NCI-H2081 treated with DMSO at 0.1 percent for 48 hours (cell line): ENCODE measurements at regions not wholly inside any gene's neighbourhood (a gene's known extent, or its start where the extent isn't known, plus 50 kb on each side); places are given as distances from the start of the nearest gene placed in this dataset.
"Not testable (repeated sequence)": the region's sequence is repeated elsewhere in the genome, so short reads cannot be mapped to it uniquely, and the experiment has no call there.

ENCODE experiments used
- DNase-seq: peaks from one replicate; lab custom pipeline; 2025; lab: John Stamatoyannopoulos, UW

DNA sequence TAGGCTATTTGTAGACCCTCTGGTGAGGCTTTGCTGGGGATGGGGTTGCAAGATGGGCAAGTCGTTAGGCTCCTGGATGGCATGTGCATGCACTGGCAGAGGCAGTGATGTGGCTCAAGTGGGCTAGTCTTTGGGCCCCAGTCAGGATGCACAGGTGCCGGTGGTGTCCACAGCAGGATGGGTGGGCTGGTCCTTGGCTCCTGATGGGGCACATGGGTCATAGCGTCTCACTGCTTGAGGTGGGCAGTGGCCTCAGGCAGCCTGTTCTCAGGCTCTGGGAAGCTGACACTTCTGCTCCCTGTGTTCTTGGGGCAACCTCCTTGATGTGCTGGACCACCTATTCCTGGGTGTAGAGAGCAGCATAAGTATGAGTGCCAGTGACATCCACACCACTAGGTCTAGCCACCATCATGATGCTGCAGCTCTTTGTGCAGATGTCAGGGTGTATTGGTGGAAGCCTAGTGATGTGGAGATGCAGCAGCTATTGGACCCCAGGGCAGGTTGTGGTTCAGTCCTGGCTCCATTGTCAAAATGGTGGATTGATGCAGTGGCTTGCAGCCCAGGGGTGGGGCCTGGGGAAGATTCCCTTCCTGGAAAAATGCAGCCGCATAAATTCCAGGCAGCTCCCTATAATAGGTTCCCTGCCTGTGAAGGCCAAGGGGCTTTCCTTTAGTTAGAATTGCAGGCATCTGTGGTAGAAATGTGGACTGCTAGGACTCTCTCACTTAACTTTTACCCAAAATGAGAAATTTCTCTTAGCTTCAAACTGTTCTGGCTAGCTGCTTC lies 742.5 kb upstream of the MDGA2 start:
- no peak for DNase-seq

DNA sequence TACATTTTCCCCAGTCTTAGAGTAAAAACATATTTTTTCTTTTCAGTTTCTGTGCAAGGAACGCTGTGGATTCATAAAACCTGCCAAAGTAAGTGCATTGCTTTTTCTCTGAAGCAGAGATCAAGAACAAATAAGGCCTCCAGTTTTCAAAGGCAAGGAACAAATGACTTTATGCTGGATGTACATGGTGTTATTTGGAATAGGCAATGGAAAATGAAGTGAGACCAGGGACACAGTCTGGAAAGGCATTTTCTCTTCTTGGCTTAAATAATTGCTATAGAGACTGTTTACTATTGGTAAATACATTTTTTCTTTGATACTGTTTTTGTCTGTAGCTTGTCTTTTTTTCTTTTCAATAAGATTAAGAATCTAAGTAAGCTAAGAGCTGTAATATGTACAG lies 725.9 kb upstream of the MDGA2 start:
- DNase-seq, result no peak

DNA sequence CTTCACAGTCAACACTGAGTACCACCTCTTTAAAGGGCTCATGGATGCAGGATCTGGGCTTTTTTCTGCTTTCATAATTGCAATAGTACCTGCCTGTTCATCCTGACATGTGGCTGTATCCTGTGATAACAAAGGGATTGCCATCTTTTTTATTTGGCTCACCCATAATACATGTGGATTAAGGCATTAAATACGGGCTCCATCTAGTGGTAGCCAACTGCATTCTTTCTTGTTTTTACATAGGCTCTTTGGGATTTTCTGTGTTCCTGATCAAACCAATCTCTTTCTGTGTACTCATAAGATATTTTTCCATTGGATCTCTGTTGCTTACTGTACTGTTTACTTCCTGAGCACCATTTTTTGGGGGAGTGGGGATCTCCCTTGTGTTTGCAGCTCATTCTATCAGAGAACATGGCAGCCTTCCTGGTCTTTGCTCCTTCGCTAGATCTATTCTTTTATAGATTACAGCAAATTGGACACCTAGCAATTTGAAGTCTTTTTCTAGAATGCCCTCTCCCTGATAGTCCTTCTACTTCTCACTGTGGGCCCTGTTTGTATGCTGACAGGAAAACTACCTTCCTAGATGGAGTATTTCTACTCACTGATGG lies 723.4 kb upstream of the MDGA2 start:
- DNase-seq, result peak; percentile 57

DNA sequence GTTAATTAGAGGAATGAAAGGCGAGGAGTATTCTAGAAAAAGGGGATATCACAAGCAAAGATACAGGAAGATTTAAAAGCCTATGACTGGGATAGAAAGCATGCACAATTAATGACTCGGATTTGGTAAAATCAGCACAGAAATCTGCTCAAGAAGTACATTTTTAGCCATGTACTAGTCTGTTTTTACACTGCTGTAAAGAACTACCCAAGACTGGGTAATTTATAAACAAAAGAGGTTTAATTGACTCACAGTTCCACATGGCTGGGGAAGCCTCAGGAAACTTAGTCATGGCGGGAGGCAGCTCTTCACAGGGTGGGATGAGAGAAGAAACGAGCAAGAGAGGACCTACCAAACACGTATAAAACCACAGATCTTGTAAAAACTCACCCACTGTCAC lies 716.3 kb upstream of the MDGA2 start:
- no peak for DNase-seq

DNA sequence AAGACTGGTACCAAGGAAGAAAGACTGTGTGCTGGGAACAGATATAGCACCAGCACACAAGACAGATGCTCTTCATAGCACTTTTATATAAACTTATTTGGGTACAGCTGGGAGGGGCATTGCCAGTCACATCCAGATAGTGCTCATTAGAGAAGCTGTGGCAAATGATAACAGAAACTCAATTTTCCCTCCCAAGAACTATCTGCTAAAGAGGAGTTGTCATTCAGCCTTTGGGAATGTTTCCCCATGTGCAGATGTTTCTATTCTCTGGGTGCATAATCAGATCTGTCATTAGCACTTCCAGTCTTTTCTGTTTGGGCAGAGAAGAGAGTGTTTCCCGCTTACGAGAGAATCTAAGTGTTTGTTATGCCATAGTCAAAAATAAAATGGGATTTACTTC lies 714.9 kb upstream of the MDGA2 start:
- no peak for DNase-seq

DNA sequence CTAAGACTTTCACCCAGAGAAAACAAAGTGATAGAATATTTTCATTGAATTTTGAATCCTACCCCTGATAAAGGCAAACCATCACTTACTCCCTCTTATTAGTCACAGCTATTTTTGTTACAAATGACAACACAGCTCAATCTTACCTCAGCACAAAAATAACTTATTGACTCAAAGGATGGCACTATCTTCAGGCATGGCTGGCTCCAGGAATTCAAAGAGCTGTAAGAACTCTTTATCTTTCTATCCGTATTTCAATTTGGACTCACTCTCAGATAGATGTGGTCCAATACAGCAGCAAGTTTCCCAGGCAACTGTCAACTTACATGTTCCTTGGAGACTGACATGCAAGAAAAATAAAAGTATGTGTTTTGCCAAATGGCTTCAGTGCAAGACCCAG lies 709.4 kb upstream of the MDGA2 start:
- no peak for DNase-seq

DNA sequence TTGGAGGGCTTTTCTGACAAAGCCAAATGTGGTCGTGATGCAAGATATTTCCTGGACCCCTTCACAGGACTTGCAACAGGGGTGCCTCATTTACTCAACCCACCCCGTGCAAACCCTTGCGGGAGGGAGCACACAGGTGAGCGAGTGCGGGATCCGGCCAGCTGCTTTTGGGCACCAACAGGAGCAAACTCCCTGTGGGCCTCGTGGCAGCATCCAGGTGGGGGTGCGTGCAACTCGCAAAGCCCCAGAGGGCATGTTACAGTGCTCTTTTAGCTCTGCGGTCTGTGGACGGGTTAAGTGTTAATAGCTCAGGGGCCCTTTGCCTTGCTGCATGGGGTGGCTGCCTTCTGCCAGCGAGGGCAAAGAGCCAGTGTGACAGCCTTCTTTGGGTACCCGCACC lies 707.6 kb upstream of the MDGA2 start:
- DNase-seq, result no peak

DNA sequence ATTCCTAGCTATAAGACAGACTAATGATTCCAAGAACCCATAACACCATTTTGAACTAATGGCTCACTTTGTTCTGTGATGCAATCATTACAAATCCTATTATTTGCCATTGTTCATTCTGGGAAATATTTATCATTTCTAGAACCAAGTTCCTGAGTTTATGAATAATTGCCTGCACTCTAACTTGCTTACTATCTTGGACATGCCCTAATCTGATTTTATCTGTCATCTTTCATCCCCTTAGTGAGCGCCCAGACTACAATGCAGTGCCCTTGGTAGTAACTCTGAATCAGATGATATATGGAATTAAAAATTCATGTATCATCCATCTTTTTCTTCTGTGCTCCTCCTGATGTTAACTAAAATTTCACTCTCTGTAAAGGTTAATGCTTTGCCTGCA lies 703.1 kb upstream of the MDGA2 start:
- no peak for DNase-seq

DNA sequence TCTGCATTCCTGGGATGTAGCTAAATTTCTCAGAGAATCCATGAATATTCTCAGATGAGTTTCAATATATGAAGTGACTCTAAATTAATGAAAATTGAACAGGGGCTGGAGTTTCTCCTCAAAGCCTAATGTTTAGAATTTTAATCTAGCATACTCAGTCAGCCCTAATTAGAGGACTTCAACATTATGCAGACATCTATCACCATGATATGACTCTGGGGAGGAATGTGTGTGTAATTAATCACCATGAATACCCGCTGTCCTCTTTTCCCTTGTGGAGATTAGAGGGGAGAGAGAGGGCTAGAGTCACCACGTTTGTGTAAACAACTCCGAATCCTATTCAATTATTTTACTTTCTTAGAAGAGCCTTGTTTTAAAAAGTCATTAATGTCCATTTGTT lies 698.6 kb upstream of the MDGA2 start:
- no peak for DNase-seq

DNA sequence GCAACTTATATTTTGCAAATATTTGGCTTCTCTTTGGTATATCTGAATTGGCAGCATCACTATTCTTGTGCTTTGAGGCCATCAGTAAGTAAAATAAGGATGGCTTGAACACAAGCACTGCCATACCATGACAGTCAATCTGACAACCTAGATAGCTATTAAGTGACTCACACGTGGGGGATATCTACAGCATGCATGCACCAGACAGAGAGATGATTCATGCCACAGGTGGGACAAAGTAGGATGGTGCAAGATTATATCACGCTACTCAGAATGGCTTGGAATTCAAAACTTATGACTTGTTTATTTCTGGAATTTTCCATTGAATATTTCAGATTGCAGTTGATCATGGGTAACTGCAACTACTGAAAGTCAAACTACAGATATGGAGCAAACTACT lies 675.6 kb upstream of the MDGA2 start:
- DNase-seq, result no peak

DNA sequence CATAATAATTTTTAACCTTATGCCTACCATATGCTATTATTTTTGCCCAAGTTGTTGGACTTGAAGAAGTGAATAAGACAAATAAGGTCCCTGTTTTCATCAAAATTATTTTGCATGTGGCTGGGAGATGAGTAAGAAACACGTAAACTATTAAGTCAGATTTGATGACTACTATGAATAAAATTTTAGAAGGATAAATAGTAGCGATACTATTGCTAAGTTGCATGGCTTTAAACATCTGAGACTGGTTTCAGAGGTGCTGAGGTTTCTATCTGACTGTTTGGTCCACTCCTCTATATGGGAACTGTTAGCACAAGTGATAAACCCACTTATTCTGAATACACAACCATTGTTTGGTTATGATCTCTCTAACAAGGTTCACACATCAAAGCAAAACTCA lies 674.3 kb upstream of the MDGA2 start:
- no peak for DNase-seq

DNA sequence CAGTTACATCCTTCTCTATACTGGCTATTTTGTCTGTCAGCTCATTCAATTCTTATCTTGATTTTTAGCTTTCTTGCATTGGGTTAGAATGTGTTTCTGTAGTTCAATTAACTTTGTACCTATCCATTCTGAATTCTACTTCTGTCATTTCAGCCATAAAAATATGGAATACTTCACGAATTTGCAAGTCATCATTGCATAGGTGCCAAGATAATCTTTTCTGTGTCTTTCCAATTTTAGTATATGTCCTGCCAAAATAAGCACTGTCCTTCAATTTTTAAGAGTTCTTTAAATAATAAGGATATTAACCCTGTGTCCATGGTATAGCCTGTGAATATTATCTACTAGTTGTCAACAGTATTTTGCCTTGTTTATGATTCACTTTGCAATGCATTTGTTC lies 665.7 kb upstream of the MDGA2 start:
- no peak for DNase-seq

DNA sequence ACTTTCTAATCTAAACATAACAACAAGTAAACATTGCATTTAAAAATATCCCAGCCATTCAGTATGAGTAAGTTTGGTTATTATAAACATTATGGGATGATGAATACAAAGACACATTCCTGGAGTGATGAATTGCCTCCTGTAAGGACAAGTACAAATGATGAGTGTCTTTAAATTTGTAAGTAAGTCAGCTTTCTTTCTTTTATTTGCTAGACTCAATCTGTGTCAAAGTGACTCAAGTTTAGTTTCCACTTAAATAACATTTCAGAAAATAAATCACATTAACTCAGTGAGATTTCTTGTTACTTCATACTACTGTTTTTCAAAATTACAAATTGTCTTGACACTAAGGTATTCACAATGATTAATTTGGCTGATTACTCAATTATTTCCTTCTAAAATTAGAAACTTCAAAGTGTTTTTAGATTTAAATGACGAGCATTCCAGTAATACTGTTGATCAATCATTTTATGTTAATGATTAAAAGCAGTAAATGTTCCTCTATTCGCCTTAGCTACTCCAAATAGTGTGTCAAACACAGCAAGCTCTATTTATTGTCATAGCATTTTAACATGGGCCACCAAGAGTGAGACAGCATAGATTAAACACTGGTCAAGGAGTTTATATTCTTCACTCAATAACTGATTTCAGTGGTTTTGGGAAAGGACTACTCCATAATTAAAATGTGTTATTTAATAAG lies 658.0 kb upstream of the MDGA2 start:
- no peak for DNase-seq

DNA sequence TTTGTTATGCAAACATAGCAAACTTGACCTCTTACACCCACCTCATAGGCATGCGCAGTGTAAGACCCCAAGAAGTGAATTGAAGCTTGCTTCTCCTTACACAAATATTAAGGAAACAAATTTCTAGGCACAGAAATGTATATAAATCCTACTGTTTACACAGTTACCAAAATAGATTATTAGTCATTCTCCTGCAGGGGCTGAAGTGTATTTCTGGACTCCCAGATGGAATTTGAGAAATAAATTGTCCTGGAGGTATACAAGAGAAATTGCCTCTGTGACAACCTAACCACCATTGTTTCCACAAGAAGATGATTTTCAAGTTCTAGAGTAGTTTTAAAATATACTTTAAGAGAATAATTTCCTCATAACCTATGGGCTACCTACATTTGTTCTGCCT lies 656.0 kb upstream of the MDGA2 start:
- DNase-seq, result no peak

DNA sequence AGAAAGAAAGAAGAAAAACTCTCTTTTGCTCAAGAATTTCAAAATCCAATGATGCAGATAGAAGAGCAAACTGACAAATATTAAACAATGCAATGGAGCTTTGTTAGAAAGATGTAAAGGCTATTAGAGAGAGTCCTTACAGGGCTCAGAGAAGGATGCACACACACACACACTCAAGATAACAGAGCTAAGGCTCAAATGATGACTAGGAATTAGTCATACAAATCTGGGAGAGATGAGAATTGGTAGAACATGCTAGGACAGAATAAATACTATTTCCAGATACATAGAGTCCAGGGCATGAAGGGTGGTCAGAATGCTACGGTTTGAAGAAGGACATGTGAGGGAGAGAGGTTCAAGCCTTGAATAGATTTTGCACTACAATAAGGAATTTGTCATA lies 650.1 kb upstream of the MDGA2 start:
- DNase-seq, result no peak

DNA sequence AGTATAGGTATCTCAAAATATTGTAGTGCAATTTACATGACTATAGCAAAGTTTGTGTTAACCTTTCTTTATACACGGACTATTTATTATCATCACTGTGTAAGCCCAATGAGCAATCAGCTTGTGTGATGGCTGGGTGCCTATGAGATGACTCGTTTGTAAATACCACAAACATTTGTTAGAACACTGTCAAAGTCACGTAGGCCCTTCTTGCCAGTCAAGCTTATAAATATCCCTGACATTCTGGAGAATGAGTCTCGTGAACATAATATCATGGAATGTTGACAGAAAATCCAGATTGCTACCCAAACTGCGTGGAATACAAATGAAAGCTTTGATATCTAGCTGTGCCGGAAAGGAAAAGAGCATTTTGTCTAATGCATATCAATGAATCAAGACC lies 648.3 kb upstream of the MDGA2 start:
- DNase-seq, result no peak

DNA sequence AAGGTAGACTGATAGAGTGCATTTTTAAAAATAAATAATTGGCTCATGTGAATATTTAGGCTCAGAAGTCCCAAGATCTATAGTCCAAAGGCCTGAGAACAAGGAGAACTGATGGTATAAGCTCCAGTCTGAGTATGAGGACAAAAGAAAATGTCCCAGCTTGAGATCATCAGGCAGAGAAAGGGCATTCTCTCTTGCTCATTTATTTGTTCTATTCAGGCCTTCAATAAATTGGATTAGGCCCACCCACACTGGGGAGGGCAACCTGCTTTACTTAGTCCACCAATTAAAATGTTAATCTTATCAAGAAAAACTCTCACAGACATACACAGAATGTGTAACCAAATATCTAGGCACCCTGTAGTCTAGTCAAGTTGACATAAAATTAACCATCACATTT lies 644.4 kb upstream of the MDGA2 start:
- DNase-seq, result no peak

DNA sequence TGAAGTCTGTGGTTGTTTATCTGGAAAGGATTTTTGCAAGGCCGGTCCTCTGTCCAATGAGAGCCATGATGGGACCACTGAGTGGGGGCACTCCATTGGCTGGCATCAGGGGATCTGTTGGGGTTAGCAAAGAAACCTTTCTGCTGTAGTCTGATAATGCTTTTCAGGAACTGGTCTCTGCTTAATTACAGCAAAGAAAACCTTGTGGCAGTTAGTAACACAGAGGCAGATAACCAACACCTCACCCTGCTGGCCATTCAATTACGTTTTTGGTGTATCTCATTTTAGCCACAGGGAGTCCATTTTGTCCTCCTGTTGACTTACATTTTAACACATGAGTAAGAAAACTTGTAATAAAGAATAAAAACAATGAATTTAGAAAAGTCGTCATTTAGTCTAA lies 629.3 kb upstream of the MDGA2 start:
- no peak for DNase-seq

DNA sequence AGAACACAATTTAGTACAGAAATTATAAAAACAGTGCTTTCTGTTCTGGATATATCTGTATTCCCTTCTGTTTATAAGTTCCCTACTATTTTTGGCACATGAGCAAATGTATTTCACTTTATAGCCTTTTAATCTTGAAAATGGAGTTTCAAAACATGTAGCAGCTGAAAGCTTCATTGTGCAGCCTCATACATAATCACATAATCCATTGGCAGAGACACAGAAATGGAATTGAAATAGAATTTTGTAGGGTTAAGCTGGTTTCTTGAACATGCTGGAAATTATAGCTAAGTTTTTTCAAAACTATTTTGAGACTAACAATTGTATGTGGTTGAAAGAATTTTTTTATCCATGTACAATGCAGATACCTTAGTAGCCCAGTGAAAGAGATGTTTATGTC lies 614.3 kb upstream of the MDGA2 start:
- no peak for DNase-seq

DNA sequence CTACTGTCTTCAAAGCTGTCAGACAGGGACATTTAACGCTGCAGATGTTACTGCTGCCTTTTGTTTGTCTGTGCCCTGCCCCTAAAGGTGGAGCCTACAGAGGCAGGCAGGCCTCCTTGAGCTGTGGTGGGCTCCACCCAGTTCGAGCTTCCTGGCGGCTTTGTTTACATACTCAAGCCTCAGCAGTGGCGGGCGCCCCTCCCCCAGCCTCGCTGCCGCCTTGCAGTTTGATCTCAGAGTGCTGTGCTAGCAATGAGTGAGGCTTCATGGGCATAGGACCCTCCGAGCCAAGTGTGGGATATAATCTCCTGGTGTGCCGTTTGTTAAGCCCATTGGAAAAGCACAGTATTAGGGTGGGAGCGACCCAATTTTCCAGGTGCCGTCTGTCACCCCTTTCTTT lies 609.8 kb upstream of the MDGA2 start:
- not testable (repeated sequence) for DNase-seq

DNA sequence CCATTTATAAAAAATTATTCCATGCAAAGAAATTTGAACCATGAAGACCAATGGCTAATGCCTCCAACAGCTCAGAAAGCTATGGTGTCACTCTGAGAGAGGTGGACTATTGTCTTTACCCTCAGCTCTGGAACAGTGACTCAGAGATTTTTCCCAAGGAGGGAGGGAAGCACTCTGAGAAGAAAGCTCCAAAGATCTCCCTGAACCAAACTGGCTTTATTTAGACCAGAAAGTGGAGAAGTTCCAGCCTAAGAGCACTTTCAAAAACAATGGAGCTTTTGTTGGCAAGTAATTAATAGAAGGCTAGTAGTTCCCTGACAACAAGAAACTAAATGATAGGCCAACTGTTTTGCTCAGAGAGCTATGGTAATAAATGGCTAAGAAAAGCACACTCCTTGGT lies 599.9 kb upstream of the MDGA2 start:
- DNase-seq, result no peak

DNA sequence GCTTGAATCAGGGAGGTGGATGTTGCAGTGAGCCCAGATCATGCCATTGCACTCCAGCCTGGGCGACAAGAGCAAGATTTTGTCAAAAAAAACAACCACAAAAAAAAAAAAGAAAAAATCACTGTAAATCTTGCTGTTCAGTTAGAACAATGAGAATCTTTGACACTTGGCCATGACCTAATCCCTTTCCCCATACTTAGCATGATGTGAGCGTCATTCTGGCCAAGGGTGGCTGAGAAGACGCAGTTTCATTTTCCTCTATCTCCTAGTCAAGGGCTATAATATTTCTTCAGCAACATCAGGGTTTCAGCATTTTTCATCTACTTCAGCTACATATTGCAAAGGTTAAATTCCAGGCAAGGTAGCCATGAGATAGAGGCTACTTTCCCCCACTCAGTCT lies 599.4 kb upstream of the MDGA2 start:
- DNase-seq, result no peak

DNA sequence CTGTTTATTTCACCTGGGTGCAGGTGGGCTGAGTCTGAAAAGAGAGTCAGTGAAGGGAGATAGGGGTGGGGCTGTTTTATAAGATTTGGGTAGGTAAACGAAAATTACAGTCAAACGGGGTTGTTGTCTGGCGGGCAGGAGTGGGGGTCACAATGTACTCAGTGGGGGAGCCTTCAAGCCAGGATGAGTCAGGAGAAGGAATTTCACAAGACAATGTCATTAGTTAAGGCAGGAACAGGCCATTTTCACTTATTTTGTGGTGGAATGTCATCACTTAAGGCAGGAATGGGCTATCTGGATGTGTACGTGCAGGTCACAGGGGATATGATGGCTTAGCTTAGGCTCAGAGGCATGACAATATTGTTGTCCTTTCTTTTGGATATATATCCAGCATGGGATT lies 592.5 kb upstream of the MDGA2 start:
- not testable (repeated sequence) for DNase-seq

DNA sequence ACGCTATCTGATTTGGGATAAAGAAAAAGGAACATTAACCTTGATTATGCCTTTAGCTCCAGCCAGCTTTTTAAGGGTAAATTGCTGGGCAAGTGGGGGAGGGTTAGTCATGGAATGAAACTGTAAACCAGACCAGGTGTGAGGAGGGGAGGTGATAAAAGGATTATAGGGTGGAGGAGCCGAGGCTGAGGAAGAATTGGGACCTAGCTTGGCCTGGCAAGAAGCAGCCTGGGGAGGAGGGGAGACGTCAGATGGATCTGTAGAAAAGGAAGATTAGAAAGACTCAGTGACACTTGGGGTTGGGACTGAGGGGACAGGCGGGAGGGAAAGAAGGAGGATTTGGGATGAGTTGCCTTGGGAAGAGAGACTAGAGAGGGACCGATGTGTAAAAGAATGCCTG lies 590.8 kb upstream of the MDGA2 start:
- DNase-seq, result not testable (repeated sequence)
